ENCODE measurements at regions not wholly inside any gene's neighbourhood (a gene's known extent, or its start where the extent isn't known, plus 50 kb on each side); places are given as distances from the start of the nearest gene placed in this dataset.

GRCh38 chr11:109733245-109733644 lies 311.3 kb downstream of the C11orf87 start:
- TF ChIP-seq CTCF (conservative IDR thresholded peaks at IDR 0.05) = no peak
- no peak for TF ChIP-seq EZH2 (IDR thresholded peaks at IDR 0.05; ENCODE audit: low read depth)

All from PC-9 (cell line).